ENCODE measurements at regions not wholly inside any gene's neighbourhood (a gene's known extent, or its start where the extent isn't known, plus 50 kb on each side); places are given as distances from the start of the nearest gene placed in this dataset.

GRCh38 chr6:159099276-159099675, 54.5 kb upstream of the TAGAP start:
- DNase-seq = no peak

GRCh38 chr6:159098636-159099106, 53.9 kb upstream of the TAGAP start:
- DNase-seq = peak; percentile 57

- DNase-seq = peak; percentile 59
Measured at GRCh38 chr6:159097256-159097655, 52.5 kb upstream of the TAGAP start.

GRCh38 chr6:159095616-159096015, 50.8 kb upstream of the TAGAP start:
- no peak for DNase-seq

- peak; percentile 62 for DNase-seq
Measured at GRCh38 chr6:159094444-159095252, 49.9 kb upstream of the TAGAP start.

All from stimulated activated CD4-positive, alpha-beta T cell treated with anti-CD3 and anti-CD28 coated beads, Interleukin-12 subunit alpha, Interleukin-12 subunit beta, amount 100 ng/mL, for 4 hours (primary cell).